Glomerular visceral epithelial cell (primary cell): ENCODE measurements at regions not wholly inside any gene's neighbourhood (a gene's known extent, or its start where the extent isn't known, plus 50 kb on each side); places are given as distances from the start of the nearest gene placed in this dataset.
"Not testable (repeated sequence)": the region's sequence is repeated elsewhere in the genome, so short reads cannot be mapped to it uniquely, and the experiment has no call there.

ENCODE experiments used
- DNase-seq: peaks from one replicate; pipeline ENCODE4 v3.0.0-alpha.2; 2016; ENCODE audit errors: extremely low spot score

DNA sequence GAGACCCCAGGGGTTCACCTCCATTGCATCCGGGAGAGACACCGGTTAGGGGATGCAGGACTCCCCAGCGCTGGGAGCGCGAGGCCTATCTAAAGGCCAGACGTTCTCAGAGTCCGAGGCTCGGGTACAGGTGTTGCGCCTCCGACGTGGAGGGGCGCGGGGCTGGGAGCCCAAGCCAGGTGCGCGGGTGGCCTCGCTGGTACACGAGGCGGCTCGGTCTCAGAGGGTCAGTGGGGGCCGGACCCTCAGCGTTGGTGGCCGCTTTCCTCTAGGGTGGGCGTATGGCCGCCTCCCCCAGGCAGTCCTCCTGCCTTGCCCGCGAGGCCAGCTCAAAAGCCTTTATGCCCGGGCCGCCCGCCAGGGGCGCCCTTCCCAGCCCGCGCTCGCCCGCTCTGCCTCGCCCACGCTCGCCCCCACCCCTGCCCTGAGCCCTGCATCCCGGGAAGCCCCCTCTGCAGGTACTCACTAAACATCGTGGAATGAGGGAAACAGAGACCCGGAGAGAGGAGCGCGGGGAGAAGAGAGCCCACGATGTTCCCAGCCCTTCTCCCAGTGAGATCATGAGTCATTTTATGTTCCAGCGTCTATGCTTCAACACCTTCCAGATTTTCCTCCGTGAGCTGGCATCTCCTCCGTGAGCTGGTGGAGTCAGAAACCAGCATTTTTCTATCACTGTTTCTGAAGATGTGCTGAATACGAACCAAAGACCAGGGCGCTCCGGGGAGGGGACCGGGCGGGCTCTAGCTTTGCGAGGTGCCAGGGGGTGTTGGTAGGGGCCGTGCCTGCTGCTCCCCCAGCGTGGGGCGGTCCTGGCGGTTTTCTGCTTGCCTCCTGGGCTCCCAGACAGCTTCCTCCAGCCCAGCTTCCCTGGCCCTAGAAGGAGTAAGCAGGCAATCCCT lies 73.8 kb downstream of the DIO3 start:
- DNase-seq: no peak

DNA sequence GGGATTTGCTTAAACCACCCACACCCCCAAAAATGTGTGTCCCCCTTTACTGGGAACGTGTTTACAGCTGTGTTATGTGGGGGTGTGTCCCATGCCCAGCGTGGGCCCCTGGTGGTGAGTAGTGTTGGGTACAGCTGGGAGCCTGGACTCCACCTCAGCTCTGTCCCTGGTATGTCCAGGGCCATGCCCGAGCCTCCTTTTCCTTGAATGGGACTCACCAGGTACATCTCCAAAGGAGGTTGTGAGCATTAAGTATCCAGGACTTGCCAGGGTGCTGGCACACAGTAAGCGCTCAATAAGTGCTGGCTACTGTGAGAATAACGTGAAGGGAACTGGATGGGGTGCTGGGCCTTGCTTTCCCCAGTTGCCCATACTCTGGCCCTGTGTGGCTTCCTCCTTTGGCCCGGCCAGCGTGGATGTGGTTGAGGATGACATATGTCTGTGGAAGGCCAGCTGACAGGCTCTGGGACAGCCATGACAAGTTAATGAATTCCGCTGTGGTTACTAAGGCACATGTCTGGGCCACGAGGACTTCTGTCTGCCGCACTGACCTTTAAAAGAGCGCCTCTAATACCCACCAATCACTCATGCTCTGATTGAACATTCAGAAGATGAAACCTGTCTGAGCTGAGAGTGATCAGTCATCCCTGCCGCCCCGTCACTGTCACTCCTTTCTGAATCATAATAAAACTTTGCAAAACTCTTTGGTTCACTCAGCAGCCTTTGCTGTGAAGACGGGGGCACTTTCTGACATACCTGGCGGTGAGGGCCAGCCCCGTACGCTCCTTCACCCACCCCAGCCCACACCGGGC lies 74.7 kb downstream of the DIO3 start:
- no peak for DNase-seq

GRCh38 chr14:101639241-101639833 lies 78.0 kb downstream of the DIO3 start:
- no peak for DNase-seq

GRCh38 chr14:101643651-101644050 lies 82.4 kb downstream of the DIO3 start:
- no peak for DNase-seq

- no peak for DNase-seq
These were observed 92.8 kb downstream of the DIO3 start for GRCh38 chr14:101654051-101654450.

DNA sequence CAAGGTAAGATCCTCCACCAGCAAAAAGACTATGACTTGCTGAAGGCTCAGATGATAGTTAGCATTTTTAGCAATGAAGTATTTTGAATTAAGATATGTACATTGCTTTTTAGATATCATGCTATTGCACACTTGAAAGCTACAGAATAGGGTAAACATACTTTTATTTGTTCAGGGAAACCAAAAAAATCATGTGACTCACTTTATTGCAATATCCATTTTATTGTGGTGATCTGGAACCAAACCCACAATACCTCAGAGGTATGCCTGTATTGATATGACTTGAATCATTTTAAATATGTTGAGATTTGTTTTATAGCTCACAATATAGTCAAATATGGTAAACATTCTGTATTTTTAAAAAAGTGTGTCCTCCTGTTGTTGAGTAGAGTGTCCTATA lies 96.1 kb downstream of the DIO3 start:
- no peak for DNase-seq

- peak; percentile 34 for DNase-seq
These were observed 95.9 kb upstream of the PPP2R5C start for GRCh38 chr14:101665478-101666078.

GRCh38 chr14:101666264-101666663 lies 95.2 kb upstream of the PPP2R5C start:
- DNase-seq: no peak

- DNase-seq: no peak
These were observed 91.9 kb upstream of the PPP2R5C start for GRCh38 chr14:101669629-101670028.

DNA sequence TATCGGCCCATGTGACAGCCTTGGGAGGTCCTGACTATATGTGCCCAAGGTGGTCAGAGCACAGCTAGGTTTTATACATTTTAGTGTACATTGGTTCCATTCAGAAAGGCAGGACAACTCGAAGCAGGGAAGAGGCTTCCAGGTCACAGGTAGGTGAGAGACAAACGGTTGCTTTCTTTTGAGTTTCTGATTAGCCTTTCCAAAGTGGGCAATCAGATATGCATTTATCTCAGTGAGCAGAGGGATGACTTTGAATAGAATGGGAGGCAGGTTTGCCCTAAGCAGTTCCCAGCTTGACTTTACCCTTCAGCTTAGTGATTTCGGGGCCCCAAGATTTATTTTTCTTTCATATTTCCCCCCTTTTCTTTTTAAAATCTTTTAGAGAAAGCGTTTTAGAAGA lies 87.6 kb upstream of the PPP2R5C start:
- DNase-seq: no peak

GRCh38 chr14:101675835-101676234 lies 85.7 kb upstream of the PPP2R5C start:
- DNase-seq: not testable (repeated sequence)

GRCh38 chr14:101677912-101678327 lies 83.6 kb upstream of the PPP2R5C start:
- DNase-seq: not testable (repeated sequence)

GRCh38 chr14:101681795-101682194 lies 79.7 kb upstream of the PPP2R5C start:
- no peak for DNase-seq

- DNase-seq: no peak
These were observed 78.1 kb upstream of the PPP2R5C start for GRCh38 chr14:101683365-101683764.

DNA sequence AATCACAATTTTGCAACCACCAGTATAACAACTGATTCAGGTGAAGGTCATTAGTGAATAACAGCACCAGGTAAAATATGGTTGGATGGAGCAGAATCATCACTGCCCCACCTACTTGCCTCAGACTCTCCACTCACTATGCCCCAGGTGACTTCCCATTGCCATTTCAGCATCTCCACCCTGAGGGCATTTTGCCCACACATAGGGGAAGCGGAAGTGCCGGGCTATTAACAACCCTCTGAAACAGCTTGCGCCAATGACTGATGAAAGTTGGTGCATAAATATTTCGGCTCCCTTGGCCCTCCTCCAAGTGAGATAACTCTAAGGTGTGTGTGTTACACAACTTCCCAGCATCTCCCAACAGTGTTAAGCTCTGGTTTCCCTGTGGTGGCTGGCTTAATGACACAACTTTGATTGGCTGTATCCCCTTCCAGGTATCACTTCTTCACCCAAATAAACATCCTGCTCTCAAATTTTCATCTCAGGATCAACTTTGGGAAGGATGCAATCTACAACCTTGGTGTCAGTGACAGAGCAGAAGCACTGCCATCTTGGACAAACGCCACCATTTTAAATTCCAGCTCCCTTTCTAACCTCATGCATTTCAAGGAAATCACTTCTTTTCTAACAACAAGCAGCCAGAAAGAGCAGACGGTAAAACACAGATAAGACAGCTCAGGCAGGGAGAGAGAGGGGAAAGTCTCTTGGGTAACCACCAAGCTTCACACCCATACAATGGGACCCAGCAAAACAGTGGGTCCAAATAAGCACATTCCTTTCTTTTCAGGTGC lies 73.6 kb upstream of the PPP2R5C start:
- no peak for DNase-seq

GRCh38 chr14:101689039-101689501 lies 72.4 kb upstream of the PPP2R5C start:
- no peak for DNase-seq

GRCh38 chr14:101689966-101690365 lies 71.5 kb upstream of the PPP2R5C start:
- DNase-seq: not testable (repeated sequence)

DNA sequence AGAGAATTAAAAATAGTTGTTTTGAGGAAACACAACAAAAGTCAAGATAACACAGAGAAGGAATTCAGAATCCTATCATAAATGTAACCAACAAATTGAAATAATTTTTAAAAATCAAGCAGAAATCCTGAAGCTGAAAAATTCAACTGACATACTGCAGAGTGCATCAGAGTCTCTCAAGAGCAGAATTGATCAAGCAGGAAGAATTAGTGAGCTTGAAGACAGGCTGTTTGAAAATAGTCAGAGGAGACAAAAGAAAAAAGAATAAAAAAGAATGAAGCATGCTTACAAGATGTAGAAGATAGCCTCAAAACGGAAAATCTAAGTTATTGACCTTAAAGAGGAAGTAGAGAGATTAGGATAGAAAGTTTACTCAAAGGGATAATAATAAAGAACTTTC lies 65.8 kb upstream of the PPP2R5C start:
- DNase-seq: no peak

DNA sequence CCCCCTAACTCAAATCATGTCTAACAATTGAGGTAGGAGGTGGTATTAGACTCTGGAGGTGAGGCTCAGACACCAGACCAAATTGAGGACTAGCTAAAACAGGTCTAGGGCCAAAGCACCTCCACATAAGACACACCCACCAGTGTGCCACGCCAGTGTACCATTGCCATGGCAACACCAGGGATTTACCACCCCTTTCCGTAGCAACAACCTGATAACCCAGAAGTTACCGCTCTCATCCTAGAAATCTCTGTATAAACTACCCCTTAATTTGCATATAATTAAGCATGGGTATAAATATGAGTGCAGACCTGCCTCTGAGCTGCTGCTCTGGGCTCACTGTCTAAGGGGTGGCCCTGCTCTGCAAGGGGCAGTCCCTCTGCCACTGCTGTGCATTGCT lies 57.4 kb upstream of the PPP2R5C start:
- no peak for DNase-seq

DNA sequence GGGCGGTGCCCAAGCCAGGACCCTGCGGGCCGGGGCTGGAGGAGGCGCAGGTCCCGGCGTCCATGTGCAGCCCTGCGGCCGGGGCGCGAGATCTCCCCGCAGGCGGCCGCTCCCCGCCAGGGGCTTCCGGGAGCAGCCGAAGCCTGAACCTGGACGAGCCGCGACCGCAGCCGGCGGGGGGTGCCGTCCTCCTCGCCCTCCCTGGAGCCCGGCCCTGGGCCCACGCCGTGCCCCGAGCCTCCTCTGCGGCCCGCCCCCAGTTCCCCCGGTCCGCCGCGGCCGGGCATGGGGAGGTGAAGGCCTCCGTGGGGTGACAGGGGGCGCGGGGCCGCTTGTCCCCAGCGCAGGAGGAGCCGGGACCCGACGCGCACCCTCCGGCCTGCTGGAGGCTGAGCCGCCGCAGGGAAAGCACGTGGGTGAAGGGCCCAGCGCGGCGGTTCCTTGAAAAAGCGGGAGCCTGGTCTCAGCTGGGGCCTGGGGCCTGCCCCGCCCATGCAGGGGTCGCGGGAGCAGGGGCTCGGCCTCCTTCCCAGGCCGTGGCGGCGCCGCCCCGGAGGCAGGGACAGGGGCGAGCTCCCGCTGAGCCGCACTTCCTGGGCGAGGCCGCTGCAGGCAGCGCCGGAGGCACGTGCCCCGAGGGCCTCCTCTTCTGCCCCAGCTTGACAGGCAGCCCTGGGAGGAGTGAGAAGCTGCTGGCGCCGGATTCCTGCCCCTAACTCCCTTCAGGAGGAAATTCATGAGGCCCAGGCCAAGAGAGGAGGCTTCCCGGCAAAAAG lies 55.6 kb upstream of the PPP2R5C start:
- DNase-seq: no peak
